ENCODE measurements at regions not wholly inside any gene's neighbourhood (a gene's known extent, or its start where the extent isn't known, plus 50 kb on each side); places are given as distances from the start of the nearest gene placed in this dataset.

DNA sequence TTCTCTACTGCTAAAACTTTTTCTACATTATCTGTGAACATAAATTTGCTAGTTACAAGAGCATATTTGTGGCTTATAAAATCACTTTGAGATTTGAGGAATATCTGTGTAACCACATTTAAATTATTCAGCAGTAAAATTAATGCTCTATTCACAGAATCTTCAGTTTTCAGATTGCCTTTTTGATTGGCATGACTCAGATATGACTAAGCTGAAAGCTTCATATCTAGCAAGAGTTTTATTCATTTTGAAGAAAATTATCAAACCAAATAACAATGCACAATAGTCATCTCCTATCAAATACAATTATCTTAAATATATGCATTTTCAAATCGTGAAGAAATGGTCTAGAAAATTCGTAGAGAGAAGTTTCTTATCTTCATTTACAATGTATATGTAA lies 1498.2 kb upstream of the B3GALT2 start:
- TF ChIP-seq CTCF (IDR thresholded peaks at IDR 0.05; ENCODE audit: poor library complexity, severe bottlenecking), result no peak
- no peak for ATAC-seq (ENCODE audit: low read depth)

DNA sequence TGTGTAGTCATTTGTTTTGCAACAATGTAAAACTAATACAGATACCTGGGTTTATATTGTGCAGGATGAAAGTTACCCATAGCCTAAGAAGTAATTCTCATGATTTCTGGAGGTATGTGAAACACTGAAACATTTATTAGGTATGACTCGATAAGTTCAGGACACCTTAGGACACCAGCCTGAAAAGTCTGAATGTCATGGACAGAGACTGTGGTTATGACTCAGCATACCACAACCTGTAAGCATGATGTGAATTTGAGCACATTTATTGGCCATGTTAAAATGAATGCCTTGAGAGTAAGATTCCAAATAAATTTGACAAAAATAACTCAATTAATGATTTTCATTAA lies 1471.7 kb upstream of the B3GALT2 start:
- TF ChIP-seq CTCF (IDR thresholded peaks at IDR 0.05; ENCODE audit: poor library complexity, severe bottlenecking), result no peak
- no peak for DNase-seq (ENCODE audit: low spot score)
- no peaks in the 10 kb centered on the region for H3K36me3 ChIP-seq (ENCODE audit: low read depth)
- no peak overlapping the region for H3K4me3 ChIP-seq (ENCODE audit: severe bottlenecking)
- no peaks in the 10 kb centered on the region for H3K27me3 ChIP-seq (ENCODE audit: insufficient read depth, poor library complexity, severe bottlenecking)
- peak; percentile 93 for ATAC-seq (ENCODE audit: low read depth)
- peaks cover 3% of the 10 kb centered on the region for H3K4me1 ChIP-seq (ENCODE audit: insufficient read depth, poor library complexity, severe bottlenecking)
- H3K27ac ChIP-seq (ENCODE audit: poor library complexity, severe bottlenecking), result no peak overlapping the region
- no peaks in the 10 kb centered on the region for H3K9me3 ChIP-seq (ENCODE audit: severe bottlenecking)

More for the DNA sequence above, 1498.2 kb upstream of the B3GALT2 start:
- H3K27ac ChIP-seq (ENCODE audit: poor library complexity, severe bottlenecking), result no peak overlapping the region
- no peaks in the 10 kb centered on the region for H3K9me3 ChIP-seq (ENCODE audit: severe bottlenecking)
- H3K36me3 ChIP-seq (ENCODE audit: low read depth), result no peaks in the 10 kb centered on the region
- H3K27me3 ChIP-seq (ENCODE audit: insufficient read depth, poor library complexity, severe bottlenecking), result no peaks in the 10 kb centered on the region
- H3K4me3 ChIP-seq (ENCODE audit: severe bottlenecking), result no peak overlapping the region
- H3K4me1 ChIP-seq (ENCODE audit: insufficient read depth, poor library complexity, severe bottlenecking), result no peaks in the 10 kb centered on the region
- no peak for DNase-seq (ENCODE audit: low spot score)

DNA sequence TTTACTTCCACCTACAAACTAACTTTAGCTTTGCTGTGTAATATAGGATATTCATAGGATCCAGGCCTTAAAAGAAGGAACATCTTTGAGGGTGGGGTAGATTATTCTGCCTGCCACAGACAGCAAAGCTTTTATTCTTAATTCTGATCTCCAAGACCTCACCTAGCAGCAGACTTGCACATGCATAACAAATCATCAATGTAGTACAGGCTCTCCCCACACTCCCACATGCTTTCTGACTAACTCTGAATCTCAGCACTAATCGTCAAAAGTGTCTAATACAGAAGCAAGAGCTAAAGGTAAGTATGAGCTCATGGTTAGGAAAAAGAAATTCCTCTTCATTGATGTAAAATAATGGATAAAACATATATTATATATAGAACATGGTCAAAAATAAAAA lies 1468.5 kb upstream of the B3GALT2 start:
- ATAC-seq (ENCODE audit: low read depth) (no peak), DNase-seq (ENCODE audit: low spot score) (no peak)
- no peaks in the 10 kb centered on the region for H3K36me3 ChIP-seq (ENCODE audit: low read depth)
- no peak overlapping the region for H3K27ac ChIP-seq (ENCODE audit: poor library complexity, severe bottlenecking)
- H3K4me1 ChIP-seq (ENCODE audit: insufficient read depth, poor library complexity, severe bottlenecking), result peaks cover 3% of the 10 kb centered on the region
- H3K27me3 ChIP-seq (ENCODE audit: insufficient read depth, poor library complexity, severe bottlenecking), result no peaks in the 10 kb centered on the region
- H3K4me3 ChIP-seq (ENCODE audit: severe bottlenecking), result no peak overlapping the region
- TF ChIP-seq CTCF (IDR thresholded peaks at IDR 0.05; ENCODE audit: poor library complexity, severe bottlenecking), result no peak
- no peaks in the 10 kb centered on the region for H3K9me3 ChIP-seq (ENCODE audit: severe bottlenecking)

- DNase-seq (ENCODE audit: low spot score), result no peak
- no peak for TF ChIP-seq CTCF (IDR thresholded peaks at IDR 0.05; ENCODE audit: poor library complexity, severe bottlenecking)
- H3K9me3 ChIP-seq (ENCODE audit: severe bottlenecking), result no peaks in the 10 kb centered on the region
- no peak overlapping the region for H3K27ac ChIP-seq (ENCODE audit: poor library complexity, severe bottlenecking)
- no peak for ATAC-seq (ENCODE audit: low read depth)
- no peaks in the 10 kb centered on the region for H3K27me3 ChIP-seq (ENCODE audit: insufficient read depth, poor library complexity, severe bottlenecking)
- H3K4me1 ChIP-seq (ENCODE audit: insufficient read depth, poor library complexity, severe bottlenecking), result peaks cover 3% of the 10 kb centered on the region
- H3K36me3 ChIP-seq (ENCODE audit: low read depth), result no peaks in the 10 kb centered on the region
- no peak overlapping the region for H3K4me3 ChIP-seq (ENCODE audit: severe bottlenecking)
Observed at GRCh38 chr1:194653385-194653784, 1467.0 kb upstream of the B3GALT2 start.

GRCh38 chr1:194647118-194647517 lies 1460.7 kb upstream of the B3GALT2 start:
- ATAC-seq (ENCODE audit: low read depth) (no peak), DNase-seq (ENCODE audit: low spot score) (no peak)
- Histone ChIP-seq H3K36me3 (ENCODE audit: low read depth) (no peaks in the 10 kb centered on the region), H3K27me3 (ENCODE audit: insufficient read depth, poor library complexity, severe bottlenecking) (no peaks in the 10 kb centered on the region), H3K4me1 (ENCODE audit: insufficient read depth, poor library complexity, severe bottlenecking) (no peaks in the 10 kb centered on the region), H3K4me3 (ENCODE audit: severe bottlenecking) (no peak overlapping the region), H3K9me3 (ENCODE audit: severe bottlenecking) (no peaks in the 10 kb centered on the region), H3K27ac (ENCODE audit: poor library complexity, severe bottlenecking) (no peak overlapping the region)
- TF ChIP-seq CTCF (IDR thresholded peaks at IDR 0.05; ENCODE audit: poor library complexity, severe bottlenecking), result no peak

Data from RWPE2 (cell line).